ENCODE measurements at regions not wholly inside any gene's neighbourhood (a gene's known extent, or its start where the extent isn't known, plus 50 kb on each side); places are given as distances from the start of the nearest gene placed in this dataset.
A peak's percentile ranks its signal among the peaks of the same experiment; 100 is the strongest.

DNA sequence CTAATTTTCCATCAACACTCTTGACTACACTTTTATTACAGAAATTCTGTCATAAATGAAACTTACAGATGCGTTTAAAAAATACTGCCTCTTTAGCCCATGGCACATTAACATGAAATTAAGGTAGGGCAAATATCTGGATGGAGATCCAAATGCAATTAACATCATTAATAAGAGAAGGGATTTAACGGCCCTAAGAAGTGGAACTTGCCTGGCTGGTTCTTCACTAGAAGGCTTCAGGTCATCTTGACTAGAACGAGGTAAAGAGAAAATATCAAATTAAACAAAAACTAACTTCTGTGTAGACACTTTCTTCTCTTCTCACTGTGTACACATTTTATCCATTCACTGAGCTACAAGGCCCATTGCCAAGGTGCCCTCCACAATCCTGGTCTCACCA, 1093.4 kb downstream of the EFNB2 start:
- intact Hi-C loops (cut with DNase I): loop anchor here in 1 of 2 donors (10.0 kb wide), 1 partner anchor 107 kb away; no protein-coding TSS in a partner anchor
- no peak for DNase-seq
- H3K27ac ChIP-seq (ENCODE audit: low read depth in 1 of 2, low read length in 2 of 2): no peak overlapping the region
- H3K4me3 ChIP-seq (ENCODE audit: low read length in 2 of 2): no peak overlapping the region
- H3K4me1 ChIP-seq (ENCODE audit: control insufficient read depth in 1 of 2, insufficient read depth in 2 of 2, low read length in 2 of 2): no peaks in the 10 kb centered on the region
- ATAC-seq (ENCODE audit: low FRiP score): no peak
- 80 to 87% methylated on average over 3 of the region's 3 CpGs for WGBS, 2 donors
- H3K9me3 ChIP-seq (ENCODE audit: control insufficient read depth, low read length): no peaks in the 10 kb centered on the region
- H3K36me3 ChIP-seq (ENCODE audit: control insufficient read depth in 1 of 2, insufficient read depth in 2 of 2, low read length in 1 of 2): no peaks in the 10 kb centered on the region
- no peaks in the 10 kb centered on the region for H3K27me3 ChIP-seq (ENCODE audit: control insufficient read depth in 1 of 2, insufficient read depth in 2 of 2, low read length in 1 of 2)

DNA sequence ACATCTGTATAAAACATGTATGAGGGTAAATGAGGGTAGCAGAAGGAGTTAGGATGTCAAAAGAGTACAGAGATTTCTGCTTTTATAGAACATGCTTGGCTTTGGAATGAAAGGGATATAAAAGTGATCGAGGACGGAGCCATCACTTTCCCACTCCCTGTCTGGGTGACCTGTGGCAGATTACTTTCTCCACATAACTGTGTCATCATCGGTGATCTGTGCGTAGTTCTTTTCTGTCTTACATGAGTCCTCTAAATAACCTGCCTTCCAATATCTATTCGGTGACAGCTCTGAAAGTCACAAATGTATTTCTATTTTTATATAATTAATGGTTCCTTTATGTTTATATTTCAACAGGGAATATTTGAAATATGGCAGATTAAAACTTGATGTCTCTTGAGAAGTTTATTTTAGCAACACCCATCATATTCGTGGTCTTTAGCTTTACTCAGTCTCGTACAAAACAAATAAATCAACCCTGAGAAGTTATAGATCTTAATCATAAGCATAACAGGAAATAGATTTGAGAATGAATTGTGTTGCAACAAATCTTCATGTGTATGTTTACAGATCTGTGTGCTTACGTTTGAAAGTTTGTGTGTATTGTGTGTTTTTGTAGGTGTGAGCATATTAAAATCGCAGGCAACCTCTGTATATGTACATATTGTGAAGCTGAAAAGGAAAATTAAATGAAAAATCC, 1094.3 kb downstream of the EFNB2 start:
- H3K9me3 ChIP-seq (ENCODE audit: control insufficient read depth, low read length): no peaks in the 10 kb centered on the region
- H3K36me3 ChIP-seq (ENCODE audit: control insufficient read depth in 1 of 2, insufficient read depth in 2 of 2, low read length in 1 of 2): no peaks in the 10 kb centered on the region
- no peaks in the 10 kb centered on the region for H3K27me3 ChIP-seq (ENCODE audit: control insufficient read depth in 1 of 2, insufficient read depth in 2 of 2, low read length in 1 of 2)
- no peak overlapping the region for H3K27ac ChIP-seq (ENCODE audit: low read depth in 1 of 2, low read length in 2 of 2)
- DNase-seq (no peak), ATAC-seq (ENCODE audit: low FRiP score) (no peak)
- H3K4me3 ChIP-seq (ENCODE audit: low read length in 2 of 2): no peak overlapping the region
- intact Hi-C loops (cut with DNase I): loop anchor here in 1 of 2 donors (10.0 kb wide), 1 partner anchor 106 kb away; no protein-coding TSS in a partner anchor
- no peaks in the 10 kb centered on the region for H3K4me1 ChIP-seq (ENCODE audit: control insufficient read depth in 1 of 2, insufficient read depth in 2 of 2, low read length in 2 of 2)
- 38% methylated on average over 9 of the region's 9 CpGs for WGBS, 2 donors

DNA sequence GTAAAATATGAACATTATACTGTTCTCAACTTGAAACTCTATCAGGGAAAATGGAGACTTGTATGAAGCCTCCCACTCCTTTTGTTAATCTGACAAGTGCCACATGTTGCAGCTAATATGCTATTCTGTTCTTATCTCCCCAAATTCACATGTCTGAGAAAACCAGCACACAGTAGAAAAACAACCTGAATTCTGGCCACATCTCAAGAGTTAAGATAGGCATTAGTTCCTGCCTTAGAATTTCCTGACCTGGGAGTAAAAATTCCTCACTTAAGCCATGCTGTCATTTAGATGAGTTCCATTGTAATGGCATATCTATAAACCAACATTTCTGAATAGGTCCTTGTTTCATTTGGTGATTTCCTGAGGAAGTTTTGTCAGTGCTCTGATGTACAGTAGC, 1098.5 kb downstream of the EFNB2 start:
- Histone ChIP-seq H3K36me3 (ENCODE audit: control insufficient read depth in 1 of 2, insufficient read depth in 2 of 2, low read length in 1 of 2) (no peaks in the 10 kb centered on the region), H3K27ac (ENCODE audit: low read depth in 1 of 2, low read length in 2 of 2) (no peak overlapping the region), H3K4me3 (ENCODE audit: low read length in 2 of 2) (no peak overlapping the region), H3K4me1 (ENCODE audit: control insufficient read depth in 1 of 2, insufficient read depth in 2 of 2, low read length in 2 of 2) (no peaks in the 10 kb centered on the region), H3K9me3 (ENCODE audit: control insufficient read depth, low read length) (no peaks in the 10 kb centered on the region), H3K27me3 (ENCODE audit: control insufficient read depth in 1 of 2, insufficient read depth in 2 of 2, low read length in 1 of 2) (no peaks in the 10 kb centered on the region)
- intact Hi-C loops (cut with DNase I): no loop called here
- DNase-seq (no peak), ATAC-seq (ENCODE audit: low FRiP score) (no peak)

DNA sequence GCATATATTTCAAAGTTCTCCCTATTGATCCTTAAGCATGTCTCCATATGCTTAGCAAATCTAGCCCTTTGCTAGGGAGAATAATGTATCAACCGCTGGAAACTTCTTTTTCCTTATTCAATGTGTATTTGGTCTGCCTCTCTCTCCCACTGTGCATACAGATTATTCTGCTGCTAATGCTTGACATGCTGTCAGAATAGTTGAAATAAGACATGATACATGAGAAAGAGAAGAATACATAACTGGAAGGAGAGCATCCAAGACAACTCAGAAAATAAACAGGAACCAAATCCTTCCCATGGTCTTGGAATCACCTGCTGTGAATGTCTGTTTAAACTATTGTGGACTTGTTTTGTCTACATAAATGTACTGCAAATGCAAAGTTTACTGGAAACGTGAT, 1103.0 kb downstream of the EFNB2 start:
- 77 to 83% methylated on average over 2 of the region's 2 CpGs for WGBS, 2 donors
- Histone ChIP-seq H3K27ac (ENCODE audit: low read depth in 1 of 2, low read length in 2 of 2) (no peak overlapping the region), H3K4me3 (ENCODE audit: low read length in 2 of 2) (no peak overlapping the region), H3K27me3 (ENCODE audit: control insufficient read depth in 1 of 2, insufficient read depth in 2 of 2, low read length in 1 of 2) (no peaks in the 10 kb centered on the region), H3K4me1 (ENCODE audit: control insufficient read depth in 1 of 2, insufficient read depth in 2 of 2, low read length in 2 of 2) (no peaks in the 10 kb centered on the region), H3K9me3 (ENCODE audit: control insufficient read depth, low read length) (no peaks in the 10 kb centered on the region), H3K36me3 (ENCODE audit: control insufficient read depth in 1 of 2, insufficient read depth in 2 of 2, low read length in 1 of 2) (no peaks in the 10 kb centered on the region)
- ATAC-seq (ENCODE audit: low FRiP score) (no peak), DNase-seq (no peak)
- intact Hi-C loops (cut with DNase I): no loop called here

DNA sequence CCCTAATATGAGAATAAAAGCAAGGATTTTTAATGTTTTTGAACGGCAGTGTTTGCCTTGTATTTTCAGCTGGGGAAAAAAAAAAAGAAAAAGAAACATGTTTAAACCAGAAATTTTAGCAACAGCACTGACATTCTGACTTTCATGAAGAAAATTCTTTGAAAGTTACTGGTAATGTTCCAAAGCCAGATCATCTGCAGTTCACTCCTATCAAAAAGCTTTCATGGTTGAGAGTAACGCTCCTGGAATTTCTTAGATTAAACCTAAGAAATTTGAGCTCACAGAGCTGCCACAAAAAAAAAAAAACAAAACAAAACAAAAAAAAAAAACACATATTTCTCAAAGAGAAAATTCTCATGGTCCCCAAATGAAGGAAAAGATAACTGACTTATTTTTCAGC, 1106.7 kb downstream of the EFNB2 start:
- H3K27me3 ChIP-seq (ENCODE audit: control insufficient read depth in 1 of 2, insufficient read depth in 2 of 2, low read length in 1 of 2): no peaks in the 10 kb centered on the region
- ATAC-seq (ENCODE audit: low FRiP score) (no peak), DNase-seq (no peak)
- intact Hi-C loops (cut with DNase I): no loop called here
- H3K36me3 ChIP-seq (ENCODE audit: control insufficient read depth in 1 of 2, insufficient read depth in 2 of 2, low read length in 1 of 2): no peaks in the 10 kb centered on the region
- no peak overlapping the region for H3K27ac ChIP-seq (ENCODE audit: low read depth in 1 of 2, low read length in 2 of 2)
- no peak overlapping the region for H3K4me3 ChIP-seq (ENCODE audit: low read length in 2 of 2)
- no peaks in the 10 kb centered on the region for H3K4me1 ChIP-seq (ENCODE audit: control insufficient read depth in 1 of 2, insufficient read depth in 2 of 2, low read length in 2 of 2)
- WGBS, 2 donors: 53 to 57% methylated on average over 2 of the region's 2 CpGs
- H3K9me3 ChIP-seq (ENCODE audit: control insufficient read depth, low read length): no peaks in the 10 kb centered on the region

DNA sequence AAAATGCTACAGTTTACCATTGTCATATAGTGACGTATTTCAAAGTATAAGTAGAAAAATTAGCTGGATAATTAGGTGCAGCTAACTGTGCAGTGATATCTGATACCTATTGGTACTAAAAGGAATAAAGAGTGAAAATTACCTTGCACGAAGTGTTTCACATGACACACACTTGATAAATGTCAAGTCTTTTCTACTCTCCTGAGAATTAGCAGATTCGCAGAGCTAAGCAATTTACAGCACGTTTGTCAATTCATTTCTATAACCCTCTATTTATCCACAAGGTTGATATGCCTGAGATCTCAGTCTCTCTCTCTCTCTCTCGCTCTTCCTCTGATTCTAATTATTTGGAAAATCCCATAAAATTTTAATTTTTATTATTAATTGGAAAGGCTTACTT, 1109.0 kb downstream of the EFNB2 start:
- no peaks in the 10 kb centered on the region for H3K4me1 ChIP-seq (ENCODE audit: control insufficient read depth in 1 of 2, insufficient read depth in 2 of 2, low read length in 2 of 2)
- 87 to 90% methylated on average over 5 of the region's 5 CpGs for WGBS, 2 donors
- no peaks in the 10 kb centered on the region for H3K9me3 ChIP-seq (ENCODE audit: control insufficient read depth, low read length)
- H3K4me3 ChIP-seq (ENCODE audit: low read length in 2 of 2): no peak overlapping the region
- no peaks in the 10 kb centered on the region for H3K27me3 ChIP-seq (ENCODE audit: control insufficient read depth in 1 of 2, insufficient read depth in 2 of 2, low read length in 1 of 2)
- no peak overlapping the region for H3K27ac ChIP-seq (ENCODE audit: low read depth in 1 of 2, low read length in 2 of 2)
- ATAC-seq (ENCODE audit: low FRiP score) (no peak), DNase-seq (no peak)
- intact Hi-C loops (cut with DNase I): no loop called here
- H3K36me3 ChIP-seq (ENCODE audit: control insufficient read depth in 1 of 2, insufficient read depth in 2 of 2, low read length in 1 of 2): no peaks in the 10 kb centered on the region

DNA sequence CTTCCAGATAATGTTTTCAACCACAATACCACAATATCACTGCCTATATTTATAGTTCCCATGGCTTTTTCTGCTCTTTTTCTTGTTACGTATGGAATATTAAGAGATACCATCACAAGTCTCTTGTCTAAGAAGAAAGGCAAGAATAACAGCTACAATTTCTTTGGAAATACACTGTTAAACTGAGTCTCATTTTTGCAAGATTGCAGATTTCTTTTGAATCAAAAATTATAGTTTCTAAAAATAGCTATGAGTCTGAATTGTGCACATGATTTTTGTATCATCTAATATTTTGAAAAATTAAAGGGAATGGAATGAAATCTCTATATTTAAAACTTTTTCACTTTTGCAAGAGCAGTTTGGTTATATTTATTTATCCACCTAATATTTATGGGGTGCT, 1120.8 kb downstream of the EFNB2 start:
- WGBS, 2 donors: 87 to 91% methylated on average over 1 of the region's 1 CpG

DNA sequence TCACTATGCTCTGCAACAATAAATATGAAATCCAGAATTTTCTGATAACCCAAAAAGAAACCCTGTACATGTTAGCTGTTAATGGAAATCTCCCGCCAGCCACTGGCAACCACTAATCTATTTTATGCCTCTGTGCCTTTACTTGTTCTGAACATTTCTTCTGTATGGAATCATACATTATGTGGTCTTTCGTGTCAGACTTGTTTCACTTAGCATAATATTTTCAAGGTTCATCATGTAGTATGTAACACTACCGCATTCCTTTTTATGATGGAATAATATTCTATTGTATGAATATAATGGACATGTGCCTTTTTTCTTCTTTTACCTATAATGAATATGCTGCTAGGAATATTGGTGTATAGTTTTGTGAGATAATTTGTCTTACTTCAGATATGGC, 1123.3 kb downstream of the EFNB2 start:
- no peak for DNase-seq
- Histone ChIP-seq H3K27ac (ENCODE audit: low read depth in 1 of 2, low read length in 2 of 2) (no peak overlapping the region), H3K9me3 (ENCODE audit: control insufficient read depth, low read length) (no peaks in the 10 kb centered on the region), H3K36me3 (ENCODE audit: control insufficient read depth in 1 of 2, insufficient read depth in 2 of 2, low read length in 1 of 2) (no peaks in the 10 kb centered on the region), H3K4me3 (ENCODE audit: low read length in 2 of 2) (no peak overlapping the region), H3K27me3 (ENCODE audit: control insufficient read depth in 1 of 2, insufficient read depth in 2 of 2, low read length in 1 of 2) (no peaks in the 10 kb centered on the region), H3K4me1 (ENCODE audit: control insufficient read depth in 1 of 2, insufficient read depth in 2 of 2, low read length in 2 of 2) (no peaks in the 10 kb centered on the region)
- intact Hi-C loops (cut with DNase I): no loop called here
- WGBS, 2 donors: 96 to 97% methylated on average over 3 of the region's 3 CpGs
- no peak for ATAC-seq (ENCODE audit: low FRiP score)

More for the DNA sequence above, 1120.8 kb downstream of the EFNB2 start:
- Histone ChIP-seq H3K4me1 (ENCODE audit: control insufficient read depth in 1 of 2, insufficient read depth in 2 of 2, low read length in 2 of 2) (no peaks in the 10 kb centered on the region), H3K4me3 (ENCODE audit: low read length in 2 of 2) (no peak overlapping the region), H3K9me3 (ENCODE audit: control insufficient read depth, low read length) (no peaks in the 10 kb centered on the region), H3K27ac (ENCODE audit: low read depth in 1 of 2, low read length in 2 of 2) (no peak overlapping the region), H3K27me3 (ENCODE audit: control insufficient read depth in 1 of 2, insufficient read depth in 2 of 2, low read length in 1 of 2) (no peaks in the 10 kb centered on the region), H3K36me3 (ENCODE audit: control insufficient read depth in 1 of 2, insufficient read depth in 2 of 2, low read length in 1 of 2) (no peaks in the 10 kb centered on the region)
- intact Hi-C loops (cut with DNase I): no loop called here
- ATAC-seq (ENCODE audit: low FRiP score) (no peak), DNase-seq (no peak)

DNA sequence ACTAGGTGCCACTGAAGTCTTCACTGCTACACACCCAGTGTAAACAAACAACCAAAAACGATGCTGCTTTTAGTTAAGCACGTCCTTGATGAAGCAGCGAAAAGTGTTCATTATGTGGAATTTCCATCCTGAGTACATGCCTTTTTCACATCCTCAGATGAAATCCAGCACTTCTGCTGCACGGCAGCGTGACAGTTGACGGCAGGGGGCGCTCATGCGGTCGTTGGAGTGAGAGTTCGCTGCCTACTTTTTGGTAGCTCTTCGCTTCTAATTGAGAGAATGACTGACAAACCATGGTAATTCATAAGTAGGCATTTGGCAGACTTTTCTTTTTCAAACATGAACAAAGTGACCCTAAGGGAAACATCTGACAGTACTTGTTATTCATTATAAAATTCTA, 1124.9 kb downstream of the EFNB2 start:
- no peaks in the 10 kb centered on the region for H3K4me1 ChIP-seq (ENCODE audit: control insufficient read depth in 1 of 2, insufficient read depth in 2 of 2, low read length in 2 of 2)
- H3K27me3 ChIP-seq (ENCODE audit: control insufficient read depth in 1 of 2, insufficient read depth in 2 of 2, low read length in 1 of 2): no peaks in the 10 kb centered on the region
- no peak overlapping the region for H3K4me3 ChIP-seq (ENCODE audit: low read length in 2 of 2)
- DNase-seq (peak; percentile 63 to 87), ATAC-seq (ENCODE audit: low FRiP score) (peak; percentile 56)
- intact Hi-C loops (cut with DNase I): no loop called here
- H3K9me3 ChIP-seq (ENCODE audit: control insufficient read depth, low read length): no peaks in the 10 kb centered on the region
- no peak overlapping the region for H3K27ac ChIP-seq (ENCODE audit: low read depth in 1 of 2, low read length in 2 of 2)
- 36 to 40% methylated on average over 11 of the region's 11 CpGs for WGBS, 2 donors
- H3K36me3 ChIP-seq (ENCODE audit: control insufficient read depth in 1 of 2, insufficient read depth in 2 of 2, low read length in 1 of 2): no peaks in the 10 kb centered on the region

Measured in aorta (tissue), 5 donors.